ENCODE measurements at regions not wholly inside any gene's neighbourhood (a gene's known extent, or its start where the extent isn't known, plus 50 kb on each side); places are given as distances from the start of the nearest gene placed in this dataset.
"Not testable (repeated sequence)": the region's sequence is repeated elsewhere in the genome, so short reads cannot be mapped to it uniquely, and the experiment has no call there.

GRCh38 chr2:173734797-173735196 lies 230.4 kb downstream of the SP3 start:
- no peak for DNase-seq
- H3K36me3 Mint-ChIP-seq (ENCODE audit: low read depth): no peaks in the 10 kb centered on the region
- no peak overlapping the region for H3K4me3 Mint-ChIP-seq
- no peak overlapping the region for H3K27ac Mint-ChIP-seq
- no peaks in the 10 kb centered on the region for H3K4me1 Mint-ChIP-seq (ENCODE audit: low read depth)
- H3K27me3 Mint-ChIP-seq (ENCODE audit: insufficient read depth): peaks cover 6% of the 10 kb centered on the region
- TF ChIP-seq CTCF (IDR thresholded peaks at IDR 0.05): no peak
- H3K9me3 Mint-ChIP-seq: no peaks in the 10 kb centered on the region

- H3K27me3 Mint-ChIP-seq (ENCODE audit: insufficient read depth); H3K36me3 Mint-ChIP-seq (ENCODE audit: low read depth); H3K4me3 Mint-ChIP-seq; H3K4me1 Mint-ChIP-seq (ENCODE audit: low read depth); H3K27ac Mint-ChIP-seq; DNase-seq; H3K9me3 Mint-ChIP-seq: not testable (repeated sequence)
Measured at GRCh38 chr2:173737954-173738575, 227.1 kb downstream of the SP3 start.

- H3K4me1 Mint-ChIP-seq (ENCODE audit: low read depth): no peaks in the 10 kb centered on the region
- no peak for TF ChIP-seq CTCF (IDR thresholded peaks at IDR 0.05)
- no peaks in the 10 kb centered on the region; the same call in none of the 2 replicates for H3K27me3 Mint-ChIP-seq (ENCODE audit: insufficient read depth)
- no peak overlapping the region for H3K27ac Mint-ChIP-seq
- no peaks in the 10 kb centered on the region for H3K9me3 Mint-ChIP-seq
- H3K36me3 Mint-ChIP-seq (ENCODE audit: low read depth): no peaks in the 10 kb centered on the region
- H3K4me3 Mint-ChIP-seq: no peak overlapping the region
- DNase-seq: no peak
Measured at GRCh38 chr2:173739006-173739405, 226.2 kb downstream of the SP3 start.

GRCh38 chr2:173740639-173741038 lies 224.5 kb downstream of the SP3 start:
- Mint-ChIP-seq H3K27ac (no peak overlapping the region), H3K4me1 (ENCODE audit: low read depth) (no peaks in the 10 kb centered on the region), H3K4me3 (no peak overlapping the region), H3K36me3 (ENCODE audit: low read depth) (no peaks in the 10 kb centered on the region), H3K9me3 (no peaks in the 10 kb centered on the region), H3K27me3 (ENCODE audit: insufficient read depth) (peaks cover 5% of the 10 kb centered on the region)
- TF ChIP-seq CTCF (IDR thresholded peaks at IDR 0.05): no peak
- DNase-seq: no peak

- Mint-ChIP-seq H3K27me3 (ENCODE audit: insufficient read depth) (peaks cover 9% of the 10 kb centered on the region), H3K27ac (no peak overlapping the region), H3K4me3 (no peak overlapping the region), H3K36me3 (ENCODE audit: low read depth) (no peaks in the 10 kb centered on the region), H3K9me3 (no peaks in the 10 kb centered on the region), H3K4me1 (ENCODE audit: low read depth) (no peaks in the 10 kb centered on the region)
- DNase-seq: no peak
- no peak for TF ChIP-seq CTCF (IDR thresholded peaks at IDR 0.05)
Measured at GRCh38 chr2:173741759-173742158, 223.4 kb downstream of the SP3 start.

- H3K9me3 Mint-ChIP-seq: no peaks in the 10 kb centered on the region
- no peaks in the 10 kb centered on the region for H3K4me1 Mint-ChIP-seq (ENCODE audit: low read depth)
- no peak for DNase-seq
- H3K27me3 Mint-ChIP-seq (ENCODE audit: insufficient read depth): peaks cover 32% of the 10 kb centered on the region
- no peak overlapping the region for H3K27ac Mint-ChIP-seq
- no peaks in the 10 kb centered on the region for H3K36me3 Mint-ChIP-seq (ENCODE audit: low read depth)
- H3K4me3 Mint-ChIP-seq: no peak overlapping the region
- no peak for TF ChIP-seq CTCF (IDR thresholded peaks at IDR 0.05)
Measured at GRCh38 chr2:173747035-173747434, 218.1 kb downstream of the SP3 start.

All from HFFc6 (cell line).